H1 (cell line): ENCODE measurements at regions not wholly inside any gene's neighbourhood (a gene's known extent, or its start where the extent isn't known, plus 50 kb on each side); places are given as distances from the start of the nearest gene placed in this dataset.

Experiments
- CTCF ChIA-PET: fragments of 300-600 bp; sonication (Branson Sonifier 250); formaldehyde crosslinking; loops from one replicate; lab custom pipeline; 2021; ENCODE audit not compliant: partially characterized antibody; lab: Charles Lee
- POLR2A ChIA-PET: fragments of 300-600 bp; sonication (Branson Sonifier 250); formaldehyde crosslinking; loops from one replicate; lab custom pipeline; 2021; ENCODE audit warnings: inconsistent platforms; ENCODE audit not compliant: partially characterized antibody; lab: Charles Lee
- DNase-seq, 2 experiments: peaks; one replicate each; pipeline versions ENCODE4 v3.0.0 to v3.0.0-alpha.2; 2010 to 2022; ENCODE audit warnings: low spot score in 2 of 2, low read depth in 1 of 2, mixed read lengths in 1 of 2
- FAIRE-seq: peaks from 2 replicates; lab custom pipeline; 2011; peaks lifted over from hg19 to GRCh38; lab: Jason Lieb, UNC
- H2AFZ ChIP-seq: 2 replicates; pipeline ENCODE4 v1.8.1; 2012; ENCODE audit warnings: low read length, inconsistent platforms
- H2AK5ac ChIP-seq: 2 replicates; pipeline ENCODE4 v1.6.1; 2013; ENCODE audit warnings: low read depth, low read length
- H2BK120ac ChIP-seq: replicated peaks from 2 replicates; pipeline ENCODE3; 2013; ENCODE audit warnings: low read depth, low read length, inconsistent platforms
- H2BK12ac ChIP-seq: 2 replicates; pipeline ENCODE4 v1.6.1; 2013; ENCODE audit warnings: low read depth, low read length
- H2BK15ac ChIP-seq: 2 replicates; pipeline ENCODE4 v1.6.1; 2013; ENCODE audit warnings: low read length
- H2BK20ac ChIP-seq: 2 replicates; pipeline ENCODE4 v1.6.1; 2013; ENCODE audit warnings: low read length
- H2BK5ac ChIP-seq: 2 replicates; pipeline ENCODE4 v1.6.1; 2013; ENCODE audit warnings: low read depth, low read length
- H3K14ac ChIP-seq: 2 replicates; pipeline ENCODE4 v1.6.1; 2013; ENCODE audit warnings: inconsistent platforms; ENCODE audit not compliant: insufficient read length
- H3K18ac ChIP-seq: 2 replicates; pipeline ENCODE4 v1.6.1; 2013; ENCODE audit warnings: low read length; ENCODE audit errors: extremely low read depth
- H3K23ac ChIP-seq: 2 replicates; pipeline ENCODE4 v1.6.1; 2013; ENCODE audit warnings: inconsistent platforms; ENCODE audit not compliant: insufficient read length
- H3K23me2 ChIP-seq: 2 replicates; pipeline ENCODE4 v1.6.1; 2013; ENCODE audit warnings: low read depth, low read length
- H3K27ac ChIP-seq: 2 replicates; pipeline ENCODE4 v1.6.1; 2011; ENCODE audit warnings: low read depth, low read length, inconsistent platforms
- H3K27me3 ChIP-seq, 4 experiments: replicated peaks in 1 of 4; 1 replicate in 1 of 4; 2 replicates in 3 of 4; pipeline versions ENCODE4 v1.6.1 to v1.8.1; 2011 to 2013; ENCODE audit warnings: low read length in 3 of 4, mild to moderate bottlenecking in 3 of 4, inconsistent platforms in 2 of 4, mixed read lengths in 2 of 4, moderate library complexity in 1 of 4; ENCODE audit not compliant: control insufficient read depth in 3 of 4, insufficient read depth in 3 of 4; ENCODE audit errors: extremely low read depth in 1 of 4
- H3K36me3 ChIP-seq, 4 experiments: 2 replicates each; pipeline versions ENCODE4 v1.6.1 to v1.8.1; 2011 to 2013; ENCODE audit warnings: mild to moderate bottlenecking in 4 of 4, low read length in 3 of 4, moderate library complexity in 2 of 4, control low read depth in 1 of 4, inconsistent platforms in 1 of 4; ENCODE audit not compliant: insufficient read depth in 4 of 4, control insufficient read depth in 2 of 4
- H3K4ac ChIP-seq: replicated peaks from 2 replicates; pipeline ENCODE3; 2013; ENCODE audit warnings: low read length, low read depth, mixed read lengths, inconsistent platforms; ENCODE audit not compliant: insufficient read length
- H3K4me1 ChIP-seq, 4 experiments: replicated peaks in 1 of 4; 1 replicate in 1 of 4; 2 replicates in 3 of 4; pipeline versions ENCODE4 v1.6.1 to v1.8.1; 2011 to 2013; ENCODE audit warnings: low read length in 3 of 4, inconsistent platforms in 2 of 4, mixed read lengths in 1 of 4; ENCODE audit not compliant: insufficient read depth in 4 of 4, control insufficient read depth in 3 of 4
- H3K4me2 ChIP-seq, 2 experiments: 2 replicates each; pipeline versions ENCODE4 v1.6.1 to v1.8.1; 2011 to 2013; ENCODE audit warnings: low read depth in 2 of 2, low read length in 2 of 2, control low read depth in 1 of 2, inconsistent platforms in 1 of 2, mild to moderate bottlenecking in 1 of 2; ENCODE audit not compliant: insufficient read depth in 1 of 2
- H3K4me3 ChIP-seq, 4 experiments: fragments of 200-600, 300-600 bp in 1 of 4; sonication (generic), shearing (Covaris generic), sonication (Bioruptor Twin) in 1 of 4; 2 replicates each; pipeline versions ENCODE4 v1.5.1 to v1.8.1; 2011 to 2016; ENCODE audit warnings: low read length in 4 of 4, low read depth in 3 of 4, control low read depth in 2 of 4, inconsistent platforms in 2 of 4, mild to moderate bottlenecking in 2 of 4, mixed read lengths in 1 of 4, moderate library complexity in 1 of 4; ENCODE audit not compliant: insufficient read depth in 2 of 4; ENCODE audit errors: extremely low read depth in 1 of 4
- H3K56ac ChIP-seq: replicated peaks from 2 replicates; pipeline ENCODE3; 2013; ENCODE audit warnings: low read depth, mild to moderate bottlenecking, mixed read lengths, low read length, inconsistent platforms; ENCODE audit not compliant: insufficient read length
- H3K79me1 ChIP-seq: 2 replicates; pipeline ENCODE4 v1.6.1; 2013; ENCODE audit warnings: low read depth, low read length, control low read depth
- H3K79me2 ChIP-seq, 2 experiments: 2 replicates each; pipeline versions ENCODE4 v1.6.1 to v1.8.1; 2012 to 2013; ENCODE audit warnings: low read length in 2 of 2, mild to moderate bottlenecking in 2 of 2, inconsistent platforms in 1 of 2; ENCODE audit not compliant: insufficient read depth in 2 of 2, control insufficient read depth in 1 of 2
- H3K9ac ChIP-seq, 4 experiments: replicated peaks in 1 of 4; 1 replicate in 1 of 4; 2 replicates in 3 of 4; pipeline versions ENCODE4 v1.6.1 to v1.8.1; 2011 to 2013; ENCODE audit warnings: low read depth in 3 of 4, low read length in 3 of 4, control low read depth in 2 of 4, mild to moderate bottlenecking in 2 of 4, moderate library complexity in 2 of 4, inconsistent platforms in 1 of 4; ENCODE audit errors: extremely low read depth in 1 of 4
- H3K9me3 ChIP-seq, 2 experiments: 2 replicates each; pipeline versions ENCODE4 v1.6.1 to v1.8.1; 2012 to 2013; ENCODE audit warnings: mild to moderate bottlenecking in 2 of 2, moderate library complexity in 2 of 2, control low read depth in 1 of 2, inconsistent platforms in 1 of 2, low read depth in 1 of 2, low read length in 1 of 2, mixed read lengths in 1 of 2; ENCODE audit not compliant: insufficient read depth in 2 of 2
- H4K20me1 ChIP-seq, 2 experiments: replicated peaks in 1 of 2; 2 replicates each; pipeline versions ENCODE3 to v1.8.1; 2011 to 2013; ENCODE audit warnings: inconsistent platforms in 2 of 2, low read length in 2 of 2, mild to moderate bottlenecking in 1 of 2; ENCODE audit not compliant: insufficient read depth in 2 of 2, control insufficient read depth in 1 of 2
- H4K5ac ChIP-seq: 2 replicates; pipeline ENCODE4 v1.6.1; 2013; ENCODE audit warnings: low read length, low read depth, mixed read lengths, inconsistent platforms; ENCODE audit not compliant: insufficient read length
- H4K8ac ChIP-seq: 2 replicates; pipeline ENCODE4 v1.8.0; 2013; ENCODE audit warnings: mild to moderate bottlenecking, moderate library complexity, low read length, inconsistent platforms; ENCODE audit not compliant: insufficient read depth; ENCODE audit errors: extremely low read depth
- H4K91ac ChIP-seq: replicated peaks from 2 replicates; pipeline ENCODE3; 2013; ENCODE audit warnings: low read length, mixed read lengths, inconsistent platforms; ENCODE audit not compliant: insufficient read length
- HDAC2 ChIP-seq, 2 experiments: fragments of 300-600 bp in 1 of 2; sonication (generic) in 1 of 2; IDR thresholded peaks; 2 replicates each; pipeline ENCODE4 v1.6.1; 2011 to 2012; ENCODE audit warnings: low read depth in 2 of 2, low read length in 2 of 2, mild to moderate bottlenecking in 2 of 2, moderate library complexity in 2 of 2, borderline replicate concordance in 1 of 2, inconsistent platforms in 1 of 2
- POU5F1 ChIP-seq: IDR thresholded peaks from 2 replicates; pipeline ENCODE4 v1.6.1; 2011; ENCODE audit warnings: low read depth, mild to moderate bottlenecking, low read length, moderate library complexity
- WGBS, 2 experiments: shearing (Covaris generic) in 1 of 2; methylation state at CpG; one replicate each; pipeline versions ENCODE4 v1.1.6 to v1.1.7; 2013 to 2015; ENCODE audit warnings: low lambda C conversion rate in 2 of 2, mixed read lengths in 2 of 2, inconsistent platforms in 1 of 2, low coverage in 1 of 2, missing lambda C conversion rate in 1 of 2; ENCODE audit not compliant: insufficient replicate concordance in 2 of 2, insufficient coverage in 1 of 2, insufficient read length in 1 of 2; ENCODE audit errors: extremely low coverage in 1 of 2, missing lambda C conversion rate in 1 of 2; 5-methylcytosine and 5-hydroxymethylcytosine counted together

GRCh38 chr18:44464398-44465180 lies 216.1 kb upstream of the SETBP1 start:
- no peak overlapping the region for H2AK5ac ChIP-seq
- peaks cover 0 to 1% (median 0%) of the 10 kb centered on the region in 4 experiments; a peak in 1 of 7 replicates for H3K27me3 ChIP-seq
- no peaks in the 10 kb centered on the region for H3K36me3 ChIP-seq
- no peak overlapping the region for H3K18ac ChIP-seq
- DNase-seq (no peak), FAIRE-seq (no peak)
- no peaks in the 10 kb centered on the region for H3K79me2 ChIP-seq
- H3K4ac ChIP-seq = no peak overlapping the region
- no peak overlapping the region for H3K27ac ChIP-seq
- H4K8ac ChIP-seq = no peak overlapping the region
- H3K79me1 ChIP-seq = no peaks in the 10 kb centered on the region
- H3K56ac ChIP-seq = no peak overlapping the region
- no peak overlapping the region for H2AFZ ChIP-seq
- H3K23ac ChIP-seq = no peak overlapping the region
- no peak overlapping the region for H3K14ac ChIP-seq
- no peak overlapping the region for H2BK20ac ChIP-seq
- H2BK12ac ChIP-seq = no peak overlapping the region
- ChIA-PET CTCF (no interaction called here), POLR2A (no interaction called here)
- H3K4me3 ChIP-seq = no peak overlapping the region
- H2BK120ac ChIP-seq = no peak overlapping the region
- whole genome bisulfite sequencing, 2 experiments = 91% methylated on average over 4 of the region's 4 CpGs; no CpG with 5 or more reads in 1 of the 2 experiments
- H3K9ac ChIP-seq = no peak overlapping the region
- no peaks in the 10 kb centered on the region for H3K4me1 ChIP-seq
- no peak overlapping the region for H4K5ac ChIP-seq
- TF ChIP-seq POU5F1 (no peak), HDAC2 (IDR thresholded peaks at IDR 0.05; ENCODE audit: borderline replicate concordance in 1 of 2, low read depth in 2 of 2, low read length in 2 of 2) (no peak)
- H3K23me2 ChIP-seq = no peaks in the 10 kb centered on the region
- H2BK15ac ChIP-seq = no peak overlapping the region
- no peaks in the 10 kb centered on the region for H4K20me1 ChIP-seq
- H3K9me3 ChIP-seq = no peaks in the 10 kb centered on the region
- no peak overlapping the region for H3K4me2 ChIP-seq
- H2BK5ac ChIP-seq = no peak overlapping the region
- H4K91ac ChIP-seq = no peak overlapping the region
